Neural progenitor cell (in vitro differentiated cells): ENCODE measurements at regions not wholly inside any gene's neighbourhood (a gene's known extent, or its start where the extent isn't known, plus 50 kb on each side); places are given as distances from the start of the nearest gene placed in this dataset.

Source experiments
- CTCF ChIP-seq: fragments of 200-600 bp; sonication (generic); IDR thresholded peaks from 2 replicates; pipeline ENCODE4 v1.5.1; 2017; ENCODE audit warnings: antibody characterized with exemption, mild to moderate bottlenecking
- EZH2 ChIP-seq: fragments of 200-600 bp; sonication (generic); IDR thresholded peaks from 2 replicates; pipeline ENCODE4 v1.6.1; 2017; ENCODE audit warnings: antibody characterized with exemption, mild to moderate bottlenecking, moderate library complexity
- EZH2phosphoT487 ChIP-seq: fragments of 200-600 bp; sonication (generic); IDR thresholded peaks from 2 replicates; pipeline ENCODE4 v1.6.1; 2017; ENCODE audit warnings: antibody characterized with exemption

- TF ChIP-seq CTCF (no peak), EZH2 (no peak), EZH2phosphoT487 (no peak)
Observed at GRCh38 chr13:61013796-61014195, 401.9 kb downstream of the PCDH20 start.
